Esophagus mucosa (tissue), 1 donor: ENCODE measurements at regions not wholly inside any gene's neighbourhood (a gene's known extent, or its start where the extent isn't known, plus 50 kb on each side); places are given as distances from the start of the nearest gene placed in this dataset.
"Not testable (repeated sequence)": the region's sequence is repeated elsewhere in the genome, so short reads cannot be mapped to it uniquely, and the experiment has no call there.

Source experiments
- ATAC-seq: fragments of 200-7000 bp; cut with Tn5 transposase; one replicate; pipeline ENCODE4 v1.9.1; 2020
- donor health status: DM: yes; HTN: yes; CAD: no.

- no peak for ATAC-seq
These were observed 154.0 kb upstream of the FOXK1 start for GRCh38 chr7:4527988-4528636.

DNA sequence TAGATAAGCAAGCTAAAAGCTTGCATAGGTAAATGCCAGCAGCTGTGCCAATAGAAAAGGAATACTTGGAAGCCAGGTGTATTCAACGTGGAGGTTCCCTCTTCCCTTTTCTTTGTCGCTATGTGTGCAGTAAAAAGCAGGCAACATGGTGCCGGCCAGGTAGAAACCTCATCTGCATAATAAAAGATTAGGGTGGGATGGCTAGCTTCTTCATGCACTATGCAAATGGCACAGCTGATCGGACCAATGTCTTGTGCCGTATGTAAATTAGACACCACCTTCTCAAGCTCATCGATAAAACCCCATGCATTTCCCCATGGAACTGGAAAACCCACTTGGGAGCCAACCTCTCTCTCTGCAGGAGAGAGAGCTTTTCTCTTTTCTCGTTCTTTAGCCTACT is 150.9 kb upstream of the FOXK1 start:
- no peak for ATAC-seq

DNA sequence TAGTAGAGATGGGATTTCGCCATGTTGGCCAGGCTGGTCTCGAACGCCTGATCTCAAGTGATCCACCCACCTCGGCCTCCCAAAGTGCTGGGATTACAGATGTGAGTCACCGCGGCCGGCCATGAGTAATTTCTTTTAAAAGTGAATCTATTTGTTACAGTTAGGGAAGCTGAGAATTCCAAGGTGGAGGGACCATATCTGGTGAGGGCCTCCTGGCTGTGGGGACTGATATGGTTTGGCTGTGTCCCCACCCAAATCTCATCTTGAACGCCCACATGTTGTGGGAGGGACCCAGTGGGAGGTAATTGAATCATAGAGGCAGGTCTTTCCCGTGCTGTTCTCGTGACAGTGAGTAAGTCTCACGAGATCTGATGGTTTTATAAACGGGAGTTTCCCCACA is 148.8 kb upstream of the FOXK1 start:
- ATAC-seq: not testable (repeated sequence)

DNA sequence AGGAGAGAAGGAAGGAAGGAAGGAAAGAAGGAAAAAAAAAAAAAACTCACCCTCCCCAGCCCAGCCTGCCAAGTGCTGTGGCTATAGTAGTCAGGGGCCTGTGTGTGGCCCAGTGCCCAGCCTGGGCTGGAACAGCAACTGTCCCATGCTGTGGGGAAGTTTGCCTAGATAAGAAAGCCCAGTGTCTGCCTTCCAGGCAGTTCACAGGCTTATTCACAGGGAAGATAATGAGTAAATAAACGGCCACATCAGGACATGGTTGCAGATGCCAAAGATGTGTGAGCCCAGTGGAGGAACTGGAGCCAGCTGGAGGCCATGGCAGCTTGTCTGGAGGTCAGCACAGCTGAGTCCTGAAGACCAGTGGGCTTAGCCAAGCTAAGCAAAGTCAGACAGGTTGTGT is 132.4 kb upstream of the FOXK1 start:
- ATAC-seq: no peak

- no peak for ATAC-seq
These were observed 132.0 kb upstream of the FOXK1 start for GRCh38 chr7:4550117-4550516.

DNA sequence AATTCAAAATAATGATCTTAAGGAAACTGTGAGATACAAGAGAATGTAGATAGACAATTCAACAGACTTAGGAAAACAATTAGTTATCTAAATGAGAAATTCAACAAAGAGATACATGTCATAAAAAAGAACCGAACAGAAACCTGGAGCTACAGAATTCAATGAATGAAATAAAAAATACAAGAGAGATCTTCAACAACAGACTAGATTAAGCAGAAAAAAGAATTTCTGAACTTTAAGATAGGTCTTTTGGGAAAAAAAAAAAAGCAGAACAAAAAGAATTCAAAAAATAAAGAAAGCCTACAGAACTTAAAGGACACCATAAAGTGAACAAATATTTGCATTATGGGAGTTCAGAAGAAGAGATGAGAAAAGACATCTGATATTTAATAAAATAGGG is 129.1 kb upstream of the FOXK1 start:
- no peak for ATAC-seq

DNA sequence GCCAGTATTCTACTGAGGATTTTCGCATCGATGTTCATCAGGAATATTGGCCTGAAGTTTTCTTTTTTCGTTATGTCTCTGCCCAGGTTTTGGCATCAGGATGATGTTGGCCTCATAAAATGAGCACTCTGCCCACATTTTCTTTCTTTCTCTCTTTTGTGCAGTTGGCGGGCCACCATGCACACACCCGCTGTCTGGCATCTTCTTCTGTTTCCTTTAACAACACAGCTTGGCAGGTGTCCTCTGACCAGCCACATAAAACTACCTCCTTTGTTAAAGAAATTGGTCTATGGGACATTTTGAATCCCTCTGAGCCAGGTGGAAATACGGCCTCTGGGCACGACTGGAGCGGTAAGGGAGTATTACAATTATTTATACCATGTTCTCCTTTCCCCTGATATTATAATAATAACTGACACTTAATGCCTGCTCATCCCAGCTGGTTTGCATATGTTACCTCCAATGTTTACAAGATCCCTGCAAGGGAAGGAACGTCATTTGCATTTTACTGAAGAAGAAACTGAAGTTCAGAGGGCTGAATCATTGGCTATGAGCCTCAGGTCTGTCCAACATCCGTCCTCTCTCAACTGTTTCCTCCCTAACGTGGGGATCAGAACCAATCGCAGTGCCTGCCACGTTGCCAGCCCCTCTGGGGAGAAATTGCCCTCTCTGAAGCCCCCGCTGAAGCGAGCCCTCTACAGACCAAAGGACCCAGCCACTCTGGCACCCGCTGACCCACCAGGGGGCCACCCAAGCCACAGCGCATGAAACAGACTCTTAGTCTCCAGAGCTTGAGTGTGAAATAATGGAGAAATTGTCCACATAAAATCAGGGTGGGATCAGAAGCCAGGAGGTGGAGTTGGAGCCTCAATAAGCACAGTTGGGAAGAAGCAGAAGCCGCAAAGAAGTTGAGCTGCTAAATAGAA is 125.0 kb upstream of the FOXK1 start:
- ATAC-seq: no peak

GRCh38 chr7:4561795-4562194 is 120.3 kb upstream of the FOXK1 start:
- no peak for ATAC-seq

DNA sequence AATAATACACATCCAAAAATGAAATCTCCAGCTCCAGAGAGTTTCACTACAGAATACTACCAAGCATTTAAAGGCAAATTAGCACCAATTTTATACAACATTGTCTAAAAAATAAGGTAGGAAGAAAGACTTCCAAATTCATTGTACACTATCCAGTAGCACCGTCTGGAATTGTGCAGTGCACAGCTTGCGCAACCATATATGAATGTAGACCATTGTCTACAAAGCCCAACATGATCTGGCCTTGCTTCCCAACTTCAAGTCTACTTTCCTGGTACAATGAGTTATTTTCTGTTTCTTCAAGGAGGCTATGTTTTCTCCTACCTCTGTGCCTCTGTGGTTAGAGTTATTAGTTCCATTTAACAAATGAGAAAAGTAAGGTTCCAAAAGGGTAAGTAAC is 115.4 kb upstream of the FOXK1 start:
- no peak for ATAC-seq

GRCh38 chr7:4574851-4575250 is 107.2 kb upstream of the FOXK1 start:
- ATAC-seq: no peak

DNA sequence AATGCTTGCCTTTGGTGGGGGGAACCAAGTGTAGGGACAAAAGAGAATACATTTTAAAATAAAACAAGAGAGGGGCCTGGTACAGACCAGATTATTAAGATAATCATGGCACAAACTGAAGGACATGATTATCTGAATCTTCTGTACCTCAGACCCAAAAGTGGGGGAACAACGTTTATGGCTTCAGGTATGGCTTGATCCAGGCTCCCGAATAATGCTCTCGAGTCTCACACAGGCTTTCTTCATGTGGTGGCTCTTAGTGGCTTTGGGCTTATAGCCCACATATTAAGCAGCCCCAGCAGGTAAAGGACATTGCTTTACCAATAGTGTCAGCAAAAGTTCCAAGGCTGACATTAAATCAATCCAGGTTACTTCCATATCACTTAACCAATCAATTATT is 106.8 kb upstream of the FOXK1 start:
- ATAC-seq: no peak

DNA sequence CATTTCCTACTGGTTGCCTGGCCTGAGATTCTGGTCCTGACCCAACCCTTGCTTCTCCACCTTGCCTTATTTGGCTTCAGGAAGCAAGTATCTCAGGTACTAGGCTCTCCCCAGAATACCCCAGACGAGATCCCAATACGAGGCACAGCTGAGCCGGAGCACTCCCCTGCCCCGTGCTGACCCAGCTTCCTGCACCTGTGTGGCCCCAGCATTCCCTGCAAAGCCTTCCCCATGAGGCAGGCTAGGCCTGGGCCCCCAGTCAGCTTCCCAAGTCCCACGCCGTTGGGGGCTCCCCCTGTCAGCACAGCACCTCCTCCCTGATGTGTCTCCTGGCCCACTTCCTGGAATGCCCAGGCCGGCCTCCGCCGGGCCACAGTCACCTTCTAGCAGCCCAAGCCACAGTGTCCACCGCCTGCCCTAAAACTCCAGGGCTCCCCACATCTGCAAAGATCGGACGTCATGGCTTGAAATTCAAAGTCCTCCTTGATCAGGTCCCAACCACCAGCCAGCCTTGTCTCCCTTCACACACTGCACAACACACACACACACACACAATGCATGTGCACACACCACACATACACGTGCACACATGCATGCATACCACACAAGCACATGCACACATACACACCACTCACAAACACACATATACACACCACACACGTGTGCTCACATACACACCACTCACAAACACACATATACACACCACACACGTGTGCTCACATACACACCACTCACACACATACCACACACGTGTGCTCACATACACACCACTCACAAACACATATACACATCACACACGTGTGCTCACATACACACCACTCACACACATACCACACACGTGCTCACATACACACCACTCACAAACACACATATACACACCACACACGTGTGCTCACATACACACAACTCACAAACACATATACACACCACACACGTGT is 78.9 kb upstream of the FOXK1 start:
- ATAC-seq: no peak

DNA sequence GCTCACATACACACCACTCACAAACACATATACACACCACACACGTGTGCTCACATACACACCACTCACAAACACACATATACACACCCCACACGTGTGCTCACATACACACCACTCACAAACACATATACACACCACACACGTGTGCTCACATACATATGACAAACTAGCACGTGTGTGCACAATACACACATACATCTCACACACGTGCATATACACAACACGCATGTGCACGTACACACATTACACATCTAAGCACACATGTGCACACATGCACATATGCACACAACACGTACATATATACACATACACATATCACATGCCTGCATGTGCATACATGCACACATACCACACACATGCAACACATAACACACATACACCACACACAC is 78.3 kb upstream of the FOXK1 start:
- ATAC-seq: no peak

- ATAC-seq: no peak
These were observed 77.6 kb upstream of the FOXK1 start for GRCh38 chr7:4604456-4604940.

DNA sequence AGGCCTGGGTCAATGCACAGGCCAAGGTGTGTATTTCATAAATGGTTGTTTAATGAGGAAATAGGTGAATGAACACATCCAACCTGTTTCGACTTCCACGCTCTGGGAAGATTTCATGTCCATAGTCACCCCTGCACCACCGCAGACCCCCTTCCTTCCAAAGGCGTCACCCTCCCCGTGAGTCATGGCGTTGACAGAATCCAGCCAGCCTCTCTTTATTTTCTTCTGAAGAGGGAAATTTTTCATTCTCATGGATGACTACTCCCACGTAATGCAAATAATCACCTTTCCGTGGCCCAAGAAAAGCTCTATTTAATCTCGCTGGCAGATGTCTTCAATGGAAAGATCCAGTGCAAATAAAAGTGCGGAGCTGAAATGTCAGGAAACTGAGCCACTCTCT is 75.3 kb upstream of the FOXK1 start:
- ATAC-seq: no peak

- ATAC-seq: peak; percentile 69
These were observed 74.8 kb upstream of the FOXK1 start for GRCh38 chr7:4607311-4607729.

- ATAC-seq: not testable (repeated sequence)
These were observed 72.5 kb upstream of the FOXK1 start for GRCh38 chr7:4609576-4609975.

- ATAC-seq: peak; percentile 71
These were observed 71.2 kb upstream of the FOXK1 start for GRCh38 chr7:4610768-4611467.

GRCh38 chr7:4612237-4612636 is 69.9 kb upstream of the FOXK1 start:
- ATAC-seq: no peak

- ATAC-seq: no peak
These were observed 68.9 kb upstream of the FOXK1 start for GRCh38 chr7:4612939-4613841.
